NCI-H510A (cell line): ENCODE measurements at regions not wholly inside any gene's neighbourhood (a gene's known extent, or its start where the extent isn't known, plus 50 kb on each side); places are given as distances from the start of the nearest gene placed in this dataset.

Experiments used
- DNase-seq: peaks from one replicate; lab custom pipeline; 2025; lab: John Stamatoyannopoulos, UW

DNA sequence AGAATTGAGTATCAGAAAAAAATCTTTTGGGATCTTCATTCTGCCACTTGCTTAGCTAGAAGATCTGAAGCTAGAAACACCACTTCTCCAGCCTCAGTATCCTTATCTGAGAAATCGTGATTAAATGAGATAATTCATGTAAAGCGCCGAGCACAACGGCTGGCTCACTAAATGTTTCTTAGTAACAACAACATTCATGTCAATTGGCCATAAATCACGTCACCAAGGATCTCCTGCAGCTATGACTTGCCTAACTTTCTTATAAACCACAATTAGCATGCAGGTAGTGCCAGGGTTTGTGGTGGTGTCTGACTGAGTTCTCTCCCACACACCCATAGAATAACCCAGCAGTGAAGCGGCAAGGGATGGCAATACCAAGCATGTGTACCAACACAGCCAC is 501.3 kb downstream of the EFNB2 start:
- no peak for DNase-seq

DNA sequence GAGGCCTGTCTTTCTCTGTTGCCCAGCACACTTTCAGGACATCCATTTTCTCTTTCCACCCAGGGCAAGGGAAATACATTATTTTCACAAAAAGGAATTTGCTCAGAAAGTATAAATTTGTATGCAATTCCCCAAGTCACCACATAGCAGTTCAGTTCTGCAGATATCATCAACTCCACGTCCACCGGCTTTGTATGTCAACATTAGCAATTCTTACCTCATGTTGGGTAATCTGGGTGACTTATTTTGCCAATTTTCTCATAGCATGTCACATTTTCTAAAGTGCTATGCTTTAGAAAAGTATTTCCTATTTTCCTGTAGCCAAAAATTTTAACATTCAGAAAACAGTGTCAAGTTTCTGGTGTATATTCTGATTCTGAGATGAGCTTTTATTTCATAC is 501.8 kb downstream of the EFNB2 start:
- no peak for DNase-seq

- DNase-seq = no peak
Observed at GRCh38 chr13:106032441-106032840, 503.0 kb downstream of the EFNB2 start.

DNA sequence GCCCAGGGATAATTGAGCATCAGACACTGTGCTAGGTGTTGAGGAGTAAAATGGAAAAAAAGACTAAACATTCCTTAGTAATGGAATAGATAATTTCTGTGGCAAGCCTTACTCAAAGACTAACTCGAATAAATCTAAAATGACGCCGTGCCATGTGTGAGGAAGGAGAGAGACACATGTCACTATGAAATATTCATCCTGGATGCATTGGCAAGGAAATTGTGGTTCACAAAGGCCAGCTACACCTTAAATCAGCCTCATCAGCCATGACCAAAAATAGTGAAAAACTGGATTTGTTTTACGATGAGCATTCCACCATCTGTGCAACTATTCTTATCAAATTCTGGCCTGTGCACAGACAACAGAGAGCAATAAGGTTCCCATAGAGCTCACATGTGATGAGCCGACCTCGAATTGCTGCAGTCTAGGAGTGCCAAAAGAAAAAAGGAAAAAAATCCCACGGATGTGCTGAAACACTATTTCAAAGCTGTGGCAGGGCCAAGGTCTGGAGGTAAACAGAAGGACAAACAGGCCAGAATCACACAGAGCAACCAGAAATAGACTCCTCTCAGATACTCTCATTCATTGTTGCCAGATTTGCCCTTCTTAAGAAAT is 505.7 kb downstream of the EFNB2 start:
- DNase-seq = no peak

GRCh38 chr13:106028911-106029310 is 506.6 kb downstream of the EFNB2 start:
- no peak for DNase-seq

DNA sequence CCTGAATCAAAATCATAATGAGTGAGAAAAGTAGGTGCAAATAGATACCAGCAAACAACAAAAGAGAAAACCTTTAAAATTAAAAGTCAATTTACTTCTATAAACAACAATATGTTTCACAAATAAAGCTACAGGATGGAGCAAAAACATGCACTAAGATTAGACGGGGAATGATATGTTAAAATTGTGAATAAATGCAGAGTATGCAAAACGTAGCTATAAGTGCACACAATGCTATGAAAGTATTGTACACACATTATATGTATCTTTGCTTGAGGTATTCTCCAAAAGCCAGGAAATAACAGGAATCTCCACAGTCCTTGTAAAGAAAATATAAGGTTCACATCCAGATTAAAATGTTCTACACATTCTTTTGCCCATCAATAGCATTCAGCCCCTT is 523.9 kb downstream of the EFNB2 start:
- no peak for DNase-seq

DNA sequence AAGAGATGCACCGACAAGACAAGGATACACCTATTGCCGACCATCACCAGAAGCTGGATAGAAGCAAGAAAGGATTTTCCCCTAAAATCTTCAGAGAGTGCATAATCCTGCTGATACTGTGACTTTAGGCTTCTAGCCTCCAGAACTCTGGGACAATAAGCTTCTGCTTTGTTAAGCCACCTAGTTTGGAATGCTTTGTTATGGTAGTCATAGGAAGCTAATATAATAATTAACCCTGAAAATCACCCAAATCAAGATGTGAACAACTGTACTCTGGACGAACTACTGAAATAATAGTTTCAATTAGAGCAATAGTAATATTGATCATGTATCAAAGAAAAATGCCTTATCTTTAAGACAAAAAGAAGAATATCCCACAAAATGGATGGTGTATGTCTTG is 524.6 kb downstream of the EFNB2 start:
- no peak for DNase-seq

- no peak for DNase-seq
Observed at GRCh38 chr13:106008540-106008939, 526.9 kb downstream of the EFNB2 start.

- DNase-seq = no peak
Observed at GRCh38 chr13:106007156-106007555, 528.3 kb downstream of the EFNB2 start.

GRCh38 chr13:106003651-106004050 is 531.8 kb downstream of the EFNB2 start:
- no peak for DNase-seq

- no peak for DNase-seq
Observed at GRCh38 chr13:106001443-106001842, 534.0 kb downstream of the EFNB2 start.

DNA sequence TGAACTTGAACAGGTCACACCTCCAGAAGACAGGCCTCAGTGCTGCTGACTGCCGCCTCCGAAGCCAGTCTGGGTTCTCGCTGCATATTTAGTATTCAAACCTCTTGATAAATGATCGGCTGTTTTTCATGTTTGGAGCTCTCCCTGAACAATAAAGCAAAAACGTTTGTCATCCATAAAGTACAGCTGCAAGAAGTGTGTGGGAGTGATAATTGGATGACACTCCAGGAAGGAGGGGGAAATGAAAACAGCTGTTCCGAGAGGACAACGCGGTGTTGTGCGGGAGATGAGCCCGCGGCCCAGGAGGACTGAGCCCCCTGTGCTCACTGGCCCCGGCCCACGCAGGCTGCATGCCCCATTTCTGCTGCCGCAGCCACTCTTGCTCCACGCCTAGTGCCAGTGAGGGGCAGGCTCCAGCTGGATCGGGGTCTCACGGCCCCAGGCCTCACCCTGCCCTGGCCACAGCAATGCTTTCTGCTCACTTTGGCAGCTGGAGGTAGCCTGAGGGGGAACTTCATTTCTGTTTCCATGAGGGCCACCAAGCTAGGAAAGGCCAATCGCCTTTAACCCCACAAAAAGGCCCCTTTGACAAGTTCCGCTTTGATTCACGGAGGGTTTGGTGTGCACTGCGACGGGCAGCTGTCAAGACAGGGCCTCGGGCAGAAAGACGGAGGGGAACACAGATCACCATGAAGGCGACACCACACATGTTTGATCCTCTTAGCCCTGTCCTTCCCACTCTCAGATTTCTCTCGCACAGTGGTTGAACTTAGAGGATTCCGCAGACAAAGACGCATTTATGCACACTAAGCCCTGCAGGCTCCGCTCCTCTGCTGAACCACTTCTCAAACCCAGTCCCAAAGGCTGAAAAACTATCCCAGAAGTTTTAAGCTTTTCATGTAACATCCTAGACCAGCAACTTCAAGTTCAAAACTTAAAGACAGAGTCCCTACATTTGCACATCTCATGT is 537.6 kb downstream of the EFNB2 start:
- DNase-seq = no peak

DNA sequence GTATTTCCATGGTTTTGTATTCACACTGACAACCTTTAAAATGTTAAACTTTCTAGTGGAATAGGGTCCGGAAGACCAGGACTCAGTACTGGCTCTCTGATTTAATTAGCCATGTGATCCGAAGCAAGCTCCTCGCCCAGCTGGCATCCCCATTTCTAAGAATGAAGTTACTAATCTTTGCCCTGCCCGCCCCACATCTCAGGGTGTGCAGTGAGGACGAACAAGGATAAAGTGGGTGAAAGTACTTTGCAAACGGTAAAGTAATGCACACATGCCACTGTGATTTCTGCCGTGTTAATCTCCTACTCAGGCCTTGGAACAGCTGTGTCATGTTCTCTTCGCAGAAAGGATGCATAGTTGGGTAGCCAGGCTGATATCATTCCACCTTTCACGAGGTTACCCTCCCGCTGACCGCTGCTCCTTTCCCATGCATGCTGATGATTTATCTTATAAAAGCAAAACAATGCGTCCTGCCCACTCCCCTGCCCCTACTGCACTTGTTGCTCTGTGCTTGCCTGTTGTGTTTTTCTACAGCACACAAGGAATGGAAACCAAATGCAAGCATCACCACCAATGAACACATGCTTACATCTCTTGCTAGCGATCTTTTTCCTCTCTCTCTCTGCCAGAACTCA is 539.0 kb downstream of the EFNB2 start:
- no peak for DNase-seq

GRCh38 chr13:105994340-105994739 is 541.1 kb downstream of the EFNB2 start:
- no peak for DNase-seq

DNA sequence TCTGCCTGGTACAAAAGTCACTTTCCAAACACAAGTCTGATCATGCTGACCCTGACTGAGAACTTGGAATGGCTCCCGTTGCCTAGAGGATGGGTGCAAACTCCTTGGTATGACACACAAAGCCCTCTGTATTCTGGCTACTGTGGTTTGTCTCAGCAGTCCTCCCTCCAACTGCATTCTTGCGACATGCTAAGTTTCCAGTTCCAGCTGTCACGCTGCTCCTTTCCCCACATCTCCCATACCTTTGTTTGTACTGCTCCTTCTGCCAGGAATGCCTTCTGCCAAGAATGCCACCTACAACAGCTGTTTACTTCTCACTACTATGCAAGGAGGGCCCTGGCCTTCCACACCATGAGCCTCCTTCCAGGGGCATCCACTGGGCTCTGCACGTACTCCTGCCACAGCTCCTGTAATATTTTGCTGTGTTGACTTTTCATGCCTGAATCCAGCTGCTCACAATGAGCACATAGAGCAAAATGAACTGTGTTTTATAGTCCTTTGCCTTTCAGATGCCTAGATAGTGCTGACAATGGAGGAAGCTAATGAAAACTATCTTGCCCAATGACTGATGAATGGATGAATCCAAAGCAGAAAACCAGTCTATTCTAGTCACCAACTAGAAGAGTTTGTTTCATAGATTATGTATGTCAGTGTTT is 543.7 kb downstream of the EFNB2 start:
- no peak for DNase-seq

GRCh38 chr13:105991131-105991530 is 544.3 kb downstream of the EFNB2 start:
- DNase-seq = no peak

- DNase-seq = no peak
Observed at GRCh38 chr13:105990256-105990958, 545.1 kb downstream of the EFNB2 start.

DNA sequence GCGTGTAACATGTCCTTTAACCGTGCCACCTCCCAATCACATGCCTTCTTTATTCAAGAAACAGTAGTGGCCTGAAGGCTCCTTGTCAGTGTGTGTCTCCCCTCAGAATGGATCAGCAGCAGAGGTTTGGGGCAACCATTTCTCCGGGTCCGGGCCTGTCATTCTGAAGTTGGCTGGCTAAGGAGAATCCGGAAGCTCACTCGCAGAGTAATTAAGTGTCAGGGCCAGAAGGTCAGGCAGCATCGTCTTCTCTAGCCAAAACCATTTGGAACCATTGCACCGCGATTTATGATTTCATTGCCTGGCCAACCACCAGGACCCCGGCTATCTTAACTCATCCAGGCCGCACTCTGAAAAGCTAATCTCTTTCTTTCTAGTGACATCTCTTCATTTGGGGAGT is 550.8 kb downstream of the EFNB2 start:
- no peak for DNase-seq

DNA sequence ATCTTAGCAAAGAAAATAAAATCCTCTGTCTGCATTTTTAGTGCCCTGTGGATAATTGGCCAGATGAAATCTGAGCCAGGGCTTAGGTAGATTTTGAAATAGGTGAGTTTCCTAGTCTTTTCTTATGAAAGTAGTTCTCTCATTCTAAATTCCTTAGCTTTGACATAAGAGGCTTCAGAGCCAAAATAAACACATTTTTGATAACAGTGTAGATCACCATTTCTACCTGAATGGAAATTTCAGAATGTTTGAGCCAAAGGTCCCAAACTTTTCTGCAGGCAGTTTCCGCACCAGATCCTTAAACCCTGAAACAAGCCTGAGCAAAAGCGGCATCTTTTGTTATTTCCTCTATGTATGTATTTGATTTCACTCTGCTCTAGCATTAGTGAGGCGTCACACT is 551.2 kb downstream of the EFNB2 start:
- no peak for DNase-seq

DNA sequence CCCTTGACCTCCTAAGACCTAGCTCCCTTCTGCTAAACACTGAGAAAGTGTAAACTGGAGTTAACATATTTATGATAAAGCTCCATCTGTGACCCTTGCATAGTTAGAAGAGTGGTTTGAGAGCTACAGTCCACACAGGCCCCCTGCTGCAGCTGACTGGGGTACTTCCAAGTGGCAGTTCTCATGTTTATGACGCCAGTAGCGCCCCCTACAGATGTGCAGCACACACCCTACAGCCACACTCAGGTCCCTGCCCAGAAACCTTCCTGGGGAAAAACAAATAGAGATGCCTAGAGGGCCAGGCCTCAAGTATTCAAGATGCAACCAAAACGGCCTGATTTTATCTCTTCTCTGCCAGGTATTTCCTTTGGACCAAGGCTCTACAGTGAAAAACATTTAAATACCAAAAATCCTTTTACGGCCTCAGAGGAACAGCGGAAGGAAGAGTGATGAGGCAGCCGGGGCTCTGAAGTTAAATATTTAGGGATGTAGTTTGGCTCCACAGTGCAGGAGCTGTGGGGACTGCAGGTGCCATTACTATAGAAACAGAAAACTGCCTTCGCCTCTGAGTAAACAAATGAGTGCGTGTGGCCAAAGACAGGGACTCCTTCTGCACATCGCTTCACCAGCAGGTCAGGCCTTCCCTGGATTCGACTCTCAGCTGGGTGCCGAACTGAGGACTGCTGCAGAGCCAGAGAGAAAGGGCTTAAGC is 553.1 kb downstream of the EFNB2 start:
- no peak for DNase-seq
